GM12873 (cell line): ENCODE measurements at regions not wholly inside any gene's neighbourhood (a gene's known extent, or its start where the extent isn't known, plus 50 kb on each side); places are given as distances from the start of the nearest gene placed in this dataset.

Source experiments
- CTCF ChIP-seq: IDR thresholded peaks from 2 replicates; pipeline ENCODE4 v1.5.1; 2012; ENCODE audit warnings: low read depth, mild to moderate bottlenecking, moderate library complexity, low read length, control low read depth; ENCODE audit not compliant: insufficient read depth; ENCODE audit errors: missing control alignments

- no peak for TF ChIP-seq CTCF
These were observed 153.1 kb upstream of the RASA1 start for GRCh38 chr5:87114631-87115030.

- no peak for TF ChIP-seq CTCF
These were observed 151.8 kb upstream of the RASA1 start for GRCh38 chr5:87115839-87116364.

- no peak for TF ChIP-seq CTCF
These were observed 150.7 kb upstream of the RASA1 start for GRCh38 chr5:87116825-87117512.

GRCh38 chr5:87119588-87119987 lies 148.1 kb upstream of the RASA1 start:
- no peak for TF ChIP-seq CTCF

GRCh38 chr5:87120518-87121303 lies 147.0 kb upstream of the RASA1 start:
- no peak for TF ChIP-seq CTCF

GRCh38 chr5:87121304-87122150 lies 146.2 kb upstream of the RASA1 start:
- no peak for TF ChIP-seq CTCF
